Activated naive CD8-positive, alpha-beta T cell treated with anti-CD3 and anti-CD28 coated beads, Interleukin-2, amount 10 ng/mL, durations not matched to agents 7 days and 5 days (primary cell): ENCODE measurements at regions not wholly inside any gene's neighbourhood (a gene's known extent, or its start where the extent isn't known, plus 50 kb on each side); places are given as distances from the start of the nearest gene placed in this dataset.

Experiments used
- ATAC-seq: fragments of 150-1000 bp; cut with Tn5 transposase; one replicate; pipeline ENCODE4 v1.10.0; 2021; ENCODE audit warnings: low read depth, moderate library complexity
- POLR2A ChIA-PET: fragments of 350-600 bp; sonication (Branson Sonifier 250); formaldehyde crosslinking; loops from one replicate; lab custom pipeline; 2021; ENCODE audit warnings: antibody characterized with exemption; lab: Charles Lee
- DNase-seq: peaks from one replicate; pipeline ENCODE4 v3.0.0; 2021
- H3K27ac Mint-ChIP-seq: one replicate; pipeline ENCODE4 v1.8.0; 2022; ENCODE audit warnings: mild to moderate bottlenecking, mixed read lengths
- H3K27me3 Mint-ChIP-seq: one replicate; pipeline ENCODE4 v1.8.0; 2022; ENCODE audit warnings: mild to moderate bottlenecking, moderate library complexity, mixed read lengths
- H3K36me3 Mint-ChIP-seq: one replicate; pipeline ENCODE4 v1.8.0; 2021; ENCODE audit warnings: mild to moderate bottlenecking, mixed read lengths
- H3K4me1 Mint-ChIP-seq: one replicate; pipeline ENCODE4 v1.8.0; 2021; ENCODE audit warnings: mixed read lengths
- H3K4me3 Mint-ChIP-seq: one replicate; pipeline ENCODE4 v1.8.0; 2022; ENCODE audit warnings: mild to moderate bottlenecking, moderate library complexity, mixed read lengths
- H3K9me3 Mint-ChIP-seq: one replicate; pipeline ENCODE4 v1.8.0; 2021; ENCODE audit warnings: mixed read lengths

- H3K27me3 Mint-ChIP-seq = no peaks in the 10 kb centered on the region
- no peak overlapping the region for H3K27ac Mint-ChIP-seq
- no peak for DNase-seq
- no peaks in the 10 kb centered on the region for H3K4me1 Mint-ChIP-seq
- no peak for ATAC-seq
- POLR2A ChIA-PET = no interaction called here
- no peak overlapping the region for H3K4me3 Mint-ChIP-seq
- no peaks in the 10 kb centered on the region for H3K36me3 Mint-ChIP-seq
- H3K9me3 Mint-ChIP-seq = no peaks in the 10 kb centered on the region
Measured at GRCh38 chr2:113838744-113839444, 51.0 kb upstream of the ACTR3 start.

GRCh38 chr2:113838277-113838676, 51.6 kb upstream of the ACTR3 start:
- POLR2A ChIA-PET = no interaction called here
- no peak overlapping the region for H3K27ac Mint-ChIP-seq
- no peak for DNase-seq
- no peaks in the 10 kb centered on the region for H3K27me3 Mint-ChIP-seq
- no peaks in the 10 kb centered on the region for H3K36me3 Mint-ChIP-seq
- no peaks in the 10 kb centered on the region for H3K9me3 Mint-ChIP-seq
- ATAC-seq = no peak
- H3K4me1 Mint-ChIP-seq = no peaks in the 10 kb centered on the region
- H3K4me3 Mint-ChIP-seq = no peak overlapping the region

DNA sequence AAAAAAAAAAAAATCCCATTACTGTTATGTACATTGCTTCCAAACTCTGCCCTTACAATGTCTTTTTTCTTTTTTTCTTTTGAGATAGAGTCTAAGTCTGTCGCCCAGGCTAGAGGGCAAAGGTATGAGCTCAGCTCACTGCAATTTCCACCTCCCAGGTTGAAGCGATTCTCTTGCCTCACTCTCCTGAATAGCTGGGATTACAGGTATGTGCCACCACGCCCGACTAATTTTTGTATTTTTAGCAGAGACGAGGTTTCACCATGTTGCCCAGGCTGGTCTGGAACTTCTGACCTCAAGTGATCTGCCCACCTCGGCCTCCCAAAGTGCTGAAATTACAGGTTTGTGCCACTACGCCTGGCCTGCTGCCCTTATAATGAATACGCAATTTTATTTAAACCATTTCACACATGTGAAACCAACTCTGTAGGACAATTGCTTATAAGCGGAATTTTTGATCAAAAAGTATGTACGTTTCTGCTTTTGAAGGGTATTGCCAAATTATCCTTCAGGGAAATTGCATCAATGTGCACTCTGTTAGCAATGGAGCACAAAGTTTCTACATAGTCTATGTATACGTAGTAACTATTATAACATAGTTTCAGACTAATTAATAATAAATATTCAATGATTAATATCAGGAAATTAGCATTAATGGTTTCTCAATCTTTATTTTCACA, 55.7 kb upstream of the ACTR3 start:
- POLR2A ChIA-PET = no interaction called here

GRCh38 chr2:113832795-113833290, 57.0 kb upstream of the ACTR3 start:
- no peak overlapping the region for H3K4me3 Mint-ChIP-seq

More for the DNA sequence above, 55.7 kb upstream of the ACTR3 start:
- no peak for ATAC-seq
- Mint-ChIP-seq H3K36me3 (peaks cover 2% of the 10 kb centered on the region), H3K27ac (no peak overlapping the region), H3K4me3 (no peak overlapping the region), H3K27me3 (no peaks in the 10 kb centered on the region), H3K4me1 (no peaks in the 10 kb centered on the region), H3K9me3 (no peaks in the 10 kb centered on the region)
- DNase-seq = no peak

GRCh38 chr2:113831161-113831560, 58.7 kb upstream of the ACTR3 start:
- Mint-ChIP-seq H3K4me3 (no peak overlapping the region), H3K27ac (no peak overlapping the region), H3K27me3 (no peaks in the 10 kb centered on the region), H3K4me1 (no peaks in the 10 kb centered on the region), H3K36me3 (peaks cover 7% of the 10 kb centered on the region), H3K9me3 (peaks cover 6% of the 10 kb centered on the region)
- ATAC-seq = no peak
- POLR2A ChIA-PET = no interaction called here
- no peak for DNase-seq

More at GRCh38 chr2:113832795-113833290, 57.0 kb upstream of the ACTR3 start:
- H3K4me1 Mint-ChIP-seq = no peaks in the 10 kb centered on the region
- no peak for DNase-seq
- no peaks in the 10 kb centered on the region for H3K27me3 Mint-ChIP-seq
- no peak overlapping the region for H3K27ac Mint-ChIP-seq
- ATAC-seq = no peak
- peaks cover 4% of the 10 kb centered on the region for H3K9me3 Mint-ChIP-seq
- POLR2A ChIA-PET = no interaction called here
- H3K36me3 Mint-ChIP-seq = peaks cover 7% of the 10 kb centered on the region

- ATAC-seq = no peak
- H3K4me1 Mint-ChIP-seq = no peaks in the 10 kb centered on the region
Measured at GRCh38 chr2:113829761-113830160, 60.1 kb upstream of the ACTR3 start.

GRCh38 chr2:113829270-113829669, 60.6 kb upstream of the ACTR3 start:
- H3K27me3 Mint-ChIP-seq = no peaks in the 10 kb centered on the region
- H3K9me3 Mint-ChIP-seq = peaks cover 6% of the 10 kb centered on the region
- H3K4me1 Mint-ChIP-seq = no peaks in the 10 kb centered on the region
- DNase-seq (no peak), ATAC-seq (no peak)
- H3K4me3 Mint-ChIP-seq = no peak overlapping the region
- no peak overlapping the region for H3K27ac Mint-ChIP-seq
- peaks cover 7% of the 10 kb centered on the region for H3K36me3 Mint-ChIP-seq
- POLR2A ChIA-PET = no interaction called here

More at GRCh38 chr2:113829761-113830160, 60.1 kb upstream of the ACTR3 start:
- no peak overlapping the region for H3K27ac Mint-ChIP-seq
- peaks cover 6% of the 10 kb centered on the region for H3K9me3 Mint-ChIP-seq
- DNase-seq = no peak
- no peaks in the 10 kb centered on the region for H3K27me3 Mint-ChIP-seq
- H3K4me3 Mint-ChIP-seq = no peak overlapping the region
- POLR2A ChIA-PET = no interaction called here
- peaks cover 7% of the 10 kb centered on the region for H3K36me3 Mint-ChIP-seq

DNA sequence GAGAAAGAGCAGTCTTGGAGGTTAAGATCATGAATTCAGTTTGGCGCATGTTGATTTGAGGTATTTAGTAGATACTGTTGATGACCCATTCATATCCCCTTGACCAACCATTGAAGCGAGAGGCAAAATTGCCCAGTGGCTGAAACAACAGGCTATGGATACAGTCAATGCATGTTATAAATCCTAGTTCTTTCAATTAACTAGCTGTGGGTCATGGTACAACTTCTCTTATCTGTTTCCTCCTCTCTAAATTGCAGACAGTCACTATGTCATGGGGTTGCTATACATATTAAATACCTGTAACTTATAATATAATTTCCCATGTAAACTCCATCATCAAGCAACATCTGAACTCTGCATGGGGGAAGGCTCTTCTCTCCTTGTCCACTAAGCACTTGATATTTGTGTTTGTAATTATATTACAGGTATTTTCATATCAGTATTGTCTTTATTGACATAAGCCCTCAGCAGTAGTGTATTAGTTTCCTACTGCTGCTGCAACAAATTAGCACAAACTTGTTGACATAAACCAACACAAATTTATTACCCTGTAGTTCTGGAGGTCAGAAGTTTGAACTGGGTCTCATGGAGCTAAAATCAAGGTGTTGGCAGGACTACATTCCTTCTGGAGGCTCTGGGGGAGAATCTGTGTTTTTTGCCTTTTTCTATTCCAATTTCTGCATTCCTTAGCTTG, 61.7 kb upstream of the ACTR3 start:
- ATAC-seq (no peak), DNase-seq (no peak)
- Mint-ChIP-seq H3K27me3 (no peaks in the 10 kb centered on the region), H3K4me1 (no peaks in the 10 kb centered on the region), H3K9me3 (peaks cover 6% of the 10 kb centered on the region), H3K27ac (no peak overlapping the region), H3K4me3 (no peak overlapping the region), H3K36me3 (peaks cover 7% of the 10 kb centered on the region)
- POLR2A ChIA-PET = no interaction called here

DNA sequence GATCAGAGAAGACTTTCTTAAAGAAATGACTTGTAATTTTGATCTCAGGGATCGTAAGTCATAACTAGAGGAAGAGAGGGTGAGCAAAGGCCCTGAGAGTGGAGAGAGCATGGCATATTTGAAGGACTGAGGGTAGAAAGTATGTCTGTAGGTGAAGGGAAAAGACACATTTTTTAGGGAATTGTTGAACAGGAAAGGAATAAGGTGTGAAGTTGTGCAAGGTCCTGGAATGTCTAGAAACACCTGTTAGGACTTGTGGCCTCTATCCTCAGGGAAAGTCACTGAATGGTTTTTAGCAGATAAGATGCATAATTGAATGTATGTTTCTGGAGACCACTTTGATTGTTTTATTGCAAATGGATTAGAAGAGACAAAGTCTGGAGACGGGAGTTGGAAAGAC, 62.5 kb upstream of the ACTR3 start:
- peaks cover 6% of the 10 kb centered on the region for H3K9me3 Mint-ChIP-seq
- POLR2A ChIA-PET = no interaction called here
- H3K36me3 Mint-ChIP-seq = peaks cover 7% of the 10 kb centered on the region
- H3K27ac Mint-ChIP-seq = no peak overlapping the region
- ATAC-seq = no peak
- H3K27me3 Mint-ChIP-seq = no peaks in the 10 kb centered on the region
- no peak overlapping the region for H3K4me3 Mint-ChIP-seq
- no peak for DNase-seq
- H3K4me1 Mint-ChIP-seq = no peaks in the 10 kb centered on the region

DNA sequence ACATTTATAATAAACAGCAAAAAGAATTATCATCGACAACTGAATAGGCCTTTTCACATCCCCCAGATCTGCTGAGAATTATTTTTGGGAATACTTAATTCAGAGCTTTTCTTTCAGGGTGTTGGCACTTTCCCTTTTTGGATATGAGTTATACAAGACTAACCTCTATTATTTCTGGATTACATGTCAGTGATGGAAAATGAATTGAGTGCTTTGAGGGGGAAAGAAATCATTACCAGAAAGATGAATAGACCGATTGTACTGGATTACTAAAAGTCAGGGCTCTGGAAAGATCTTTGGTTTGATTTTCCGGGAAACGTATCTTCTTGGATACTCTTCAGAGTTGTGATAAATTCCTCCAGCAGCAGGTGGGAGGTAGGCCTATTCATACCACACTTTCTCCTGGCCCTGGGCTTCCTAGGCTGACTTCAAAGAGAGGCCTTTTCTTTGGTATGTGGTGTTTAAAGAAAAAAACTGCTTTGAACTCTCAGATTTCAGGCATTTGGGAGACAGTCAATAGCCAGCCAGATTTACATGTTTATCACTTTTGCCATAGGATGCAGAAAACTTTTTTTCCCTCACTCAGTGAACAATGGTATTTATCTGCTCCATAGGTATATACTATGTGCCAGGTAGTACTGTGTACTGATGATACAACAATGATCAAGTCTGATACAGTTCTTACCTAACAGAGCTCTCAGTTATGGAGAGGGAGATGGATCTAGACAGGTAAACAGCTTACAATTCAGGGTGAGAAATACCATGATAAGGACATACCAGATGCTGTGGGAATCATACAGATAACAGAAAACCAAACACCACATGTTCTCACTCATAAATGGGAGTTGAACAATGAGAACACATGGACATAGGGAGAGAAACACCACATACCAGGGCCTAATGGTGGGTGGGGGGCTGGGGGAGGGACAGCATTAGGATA, 63.3 kb upstream of the ACTR3 start:
- DNase-seq = no peak
- H3K36me3 Mint-ChIP-seq = peaks cover 7% of the 10 kb centered on the region
- no peaks in the 10 kb centered on the region for H3K27me3 Mint-ChIP-seq
- no peak overlapping the region for H3K27ac Mint-ChIP-seq
- H3K4me1 Mint-ChIP-seq = no peaks in the 10 kb centered on the region
- ATAC-seq = no peak
- POLR2A ChIA-PET = no interaction called here
- no peak overlapping the region for H3K4me3 Mint-ChIP-seq
- peaks cover 6% of the 10 kb centered on the region for H3K9me3 Mint-ChIP-seq

- Mint-ChIP-seq H3K36me3 (peaks cover 4% of the 10 kb centered on the region), H3K4me3 (no peak overlapping the region), H3K27ac (no peak overlapping the region), H3K9me3 (peaks cover 6% of the 10 kb centered on the region), H3K27me3 (no peaks in the 10 kb centered on the region), H3K4me1 (no peaks in the 10 kb centered on the region)
- DNase-seq (no peak), ATAC-seq (no peak)
- POLR2A ChIA-PET = interaction anchor here (0.6 kb wide), 1 partner anchor 30 kb away, joined by 5 read pairs; no protein-coding TSS in a partner anchor
Measured at GRCh38 chr2:113823716-113824595, 65.9 kb upstream of the ACTR3 start.

DNA sequence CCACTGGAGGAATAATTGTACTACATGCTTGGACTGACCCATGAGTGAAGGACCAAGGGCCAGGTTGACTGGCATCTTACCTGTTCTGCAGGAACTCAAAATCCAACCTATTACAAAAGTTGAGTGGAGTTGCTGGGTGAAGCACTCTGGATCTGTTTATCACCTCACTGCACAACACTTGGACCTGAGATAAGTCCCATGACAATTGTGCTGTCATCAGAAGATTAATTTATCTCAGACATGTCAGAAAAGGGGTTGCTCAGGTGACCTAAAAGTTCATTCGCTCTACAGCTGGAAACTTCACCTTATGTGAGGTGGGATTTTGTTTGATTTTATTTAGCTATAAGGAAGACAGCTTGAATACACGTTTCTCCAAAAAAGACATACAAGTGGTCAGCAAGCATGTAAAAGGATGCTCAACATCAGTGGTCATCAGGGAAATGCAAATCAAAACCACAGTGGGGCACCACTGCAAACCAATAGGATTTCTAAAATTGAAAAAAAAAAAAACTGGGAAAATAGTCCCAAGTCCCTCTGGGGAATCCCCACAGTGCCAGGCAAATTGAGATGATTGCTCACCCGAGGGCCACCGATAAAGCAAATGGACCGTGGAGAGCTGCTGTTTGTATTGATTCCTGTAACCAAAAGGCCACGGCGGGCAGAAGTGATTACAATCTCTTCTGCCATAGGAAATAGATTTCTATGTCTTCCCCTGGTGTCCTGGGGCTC, 65.8 kb upstream of the SLC35F5 start:
- no peak overlapping the region for H3K4me3 Mint-ChIP-seq
- POLR2A ChIA-PET = no interaction called here

More for the DNA sequence above, 65.8 kb upstream of the SLC35F5 start:
- Mint-ChIP-seq H3K36me3 (no peaks in the 10 kb centered on the region), H3K27ac (peak overlapping the region; percentile 13), H3K27me3 (no peaks in the 10 kb centered on the region), H3K9me3 (no peaks in the 10 kb centered on the region), H3K4me1 (no peaks in the 10 kb centered on the region)
- ATAC-seq = no peak
- DNase-seq = no peak
